HG03095 (cell line): ENCODE measurements at regions not wholly inside any gene's neighbourhood (a gene's known extent, or its start where the extent isn't known, plus 50 kb on each side); places are given as distances from the start of the nearest gene placed in this dataset.

Experiments
- ATAC-seq: cut with Tn5 transposase; IDR thresholded peaks from one replicate; pipeline ENCODE4 v1.9.1; 2021; ENCODE audit warnings: moderate library complexity; ENCODE audit not compliant: unreplicated experiment

DNA sequence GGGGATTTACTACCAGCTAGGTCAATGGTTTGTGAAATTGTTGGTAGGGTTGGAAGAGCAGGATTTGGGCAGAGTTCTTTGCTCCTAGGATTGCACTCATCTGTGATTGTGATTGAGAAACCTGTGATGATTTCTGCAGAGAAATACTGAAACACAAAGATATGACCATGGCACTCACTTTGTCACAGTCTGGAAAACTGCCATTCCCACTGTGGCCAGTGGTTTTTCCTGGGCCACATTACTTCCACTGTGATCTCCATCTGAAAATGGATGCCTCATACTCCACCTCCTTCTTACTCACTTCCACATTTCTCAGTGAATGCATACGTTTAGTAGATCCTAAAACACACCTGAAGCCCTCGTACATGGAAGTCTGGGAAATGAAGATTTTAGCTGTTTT, 593.2 kb downstream of the LMO7 start:
- ATAC-seq = no peak

DNA sequence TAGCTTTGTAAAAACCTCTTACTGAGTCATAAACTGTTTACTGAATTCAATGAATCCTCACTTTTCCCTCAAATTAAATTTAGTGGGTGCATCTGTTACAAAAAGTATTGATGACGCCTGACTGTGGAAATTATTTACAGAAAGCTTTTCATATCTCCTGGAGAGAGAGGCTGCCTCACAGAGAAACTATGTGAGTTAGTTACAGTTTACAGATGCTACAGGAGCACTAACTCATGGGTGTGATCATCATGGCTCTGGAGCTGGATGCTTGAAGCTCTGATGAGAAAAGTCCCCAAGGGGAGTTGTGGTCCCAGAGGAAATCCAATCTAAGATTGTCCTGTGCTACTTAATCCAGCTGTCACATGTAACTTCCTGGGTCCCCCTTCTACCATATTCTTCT, 590.8 kb downstream of the LMO7 start:
- ATAC-seq = no peak

DNA sequence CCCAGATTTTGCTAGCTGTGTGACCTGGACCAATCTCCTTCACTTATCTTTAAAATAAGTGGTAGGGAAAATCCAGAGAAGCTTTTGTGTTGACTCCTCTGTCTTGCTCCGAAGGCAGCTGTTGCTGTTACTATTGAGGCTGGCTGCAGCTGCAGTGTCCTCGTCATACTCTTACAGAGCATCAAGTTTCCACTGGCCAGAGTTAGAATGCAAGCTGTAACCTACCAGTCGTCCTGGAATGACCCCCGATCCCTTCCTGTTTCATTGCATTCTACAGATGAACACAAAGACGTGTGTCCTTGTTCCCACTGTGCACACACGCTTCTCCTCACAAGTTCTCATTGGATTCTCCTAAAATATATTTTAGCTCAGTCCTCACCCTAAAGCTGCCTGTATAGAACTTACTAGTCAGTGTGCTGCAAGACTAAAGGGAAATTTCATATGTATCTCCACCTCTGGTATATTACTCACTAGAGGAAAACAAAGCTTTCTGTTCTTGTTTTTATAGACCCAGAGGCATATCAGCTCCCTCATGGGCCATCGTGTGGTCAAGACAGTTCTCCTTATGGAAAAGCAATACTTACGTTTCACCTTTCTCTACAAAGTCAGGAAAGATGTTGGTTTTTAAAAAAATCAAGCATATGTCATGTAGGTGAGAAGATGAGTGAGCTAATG, 589.8 kb downstream of the LMO7 start:
- ATAC-seq = no peak

DNA sequence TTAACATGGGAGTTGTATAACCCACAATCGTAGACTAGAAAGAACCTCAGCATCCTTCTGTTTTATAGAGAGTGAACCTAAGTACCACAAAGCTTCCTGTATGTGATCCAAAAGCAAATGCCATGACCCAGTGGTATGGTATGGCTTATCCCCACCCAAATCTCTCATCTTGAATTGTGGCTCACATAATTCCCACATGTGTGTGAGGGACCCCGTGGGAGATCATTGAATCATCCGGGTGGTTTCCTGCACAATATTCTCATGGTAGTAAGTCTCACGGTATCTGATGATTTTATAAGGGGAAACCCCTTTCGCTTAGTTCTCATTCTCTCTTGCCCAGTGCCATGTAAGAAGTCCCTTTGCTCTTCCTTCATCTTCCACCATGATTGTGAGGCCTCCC, 587.9 kb downstream of the LMO7 start:
- ATAC-seq = no peak

DNA sequence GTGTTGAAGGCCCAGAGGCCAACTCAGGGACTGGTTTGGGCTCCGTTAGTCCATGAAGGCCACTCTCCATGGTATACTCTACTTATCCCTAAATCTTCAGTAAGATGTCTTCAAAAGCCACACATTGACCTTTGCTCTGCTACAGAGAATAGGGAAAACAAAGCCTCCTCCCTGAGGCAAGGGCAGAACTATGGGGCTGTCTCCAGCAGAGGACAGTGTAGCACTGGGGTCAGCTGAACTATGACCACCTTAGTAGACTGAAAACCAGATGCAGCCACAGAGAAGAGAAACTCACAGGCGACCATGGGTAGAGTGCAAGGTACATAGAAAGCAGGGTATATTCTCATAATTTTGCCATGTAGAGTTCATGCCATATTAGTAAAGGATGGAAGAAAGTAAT, 587.4 kb downstream of the LMO7 start:
- no peak for ATAC-seq

DNA sequence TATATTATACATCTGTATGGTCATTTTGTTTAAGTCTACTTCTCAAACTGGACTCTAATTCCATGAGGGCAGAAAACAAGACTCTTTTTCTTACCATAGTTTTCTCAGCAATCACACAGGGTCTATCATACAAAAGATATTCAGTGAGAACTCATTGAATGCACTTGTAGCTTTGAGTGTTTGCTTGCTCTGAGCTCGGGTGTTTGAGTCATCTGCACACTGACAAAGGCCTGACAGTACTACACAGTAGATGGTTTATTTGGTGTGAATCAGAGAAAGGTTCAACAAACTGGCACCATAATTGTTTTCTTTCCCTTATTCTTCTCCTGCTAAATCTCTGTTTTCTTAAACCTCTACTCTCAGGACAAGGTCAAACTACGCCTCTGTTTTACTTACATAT, 586.4 kb downstream of the LMO7 start:
- ATAC-seq = no peak

DNA sequence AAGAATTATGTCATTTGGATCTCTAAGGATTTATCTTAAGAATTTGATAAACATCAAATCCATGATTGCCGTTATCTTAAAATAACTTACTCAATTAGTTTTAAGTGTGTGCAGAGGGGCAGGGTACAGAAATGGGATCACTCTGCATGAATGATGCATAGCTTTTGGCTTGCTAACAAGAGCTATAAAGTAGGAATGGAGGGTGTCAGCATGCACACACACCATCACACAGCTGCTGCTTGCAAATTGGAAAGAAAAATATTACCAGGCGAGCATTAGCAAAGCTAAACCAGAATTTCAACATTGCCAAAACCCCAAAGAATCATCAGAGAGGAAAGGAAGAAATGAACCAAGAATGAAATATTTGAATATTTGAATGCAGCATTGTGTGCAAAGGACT, 580.6 kb downstream of the LMO7 start:
- ATAC-seq = no peak

DNA sequence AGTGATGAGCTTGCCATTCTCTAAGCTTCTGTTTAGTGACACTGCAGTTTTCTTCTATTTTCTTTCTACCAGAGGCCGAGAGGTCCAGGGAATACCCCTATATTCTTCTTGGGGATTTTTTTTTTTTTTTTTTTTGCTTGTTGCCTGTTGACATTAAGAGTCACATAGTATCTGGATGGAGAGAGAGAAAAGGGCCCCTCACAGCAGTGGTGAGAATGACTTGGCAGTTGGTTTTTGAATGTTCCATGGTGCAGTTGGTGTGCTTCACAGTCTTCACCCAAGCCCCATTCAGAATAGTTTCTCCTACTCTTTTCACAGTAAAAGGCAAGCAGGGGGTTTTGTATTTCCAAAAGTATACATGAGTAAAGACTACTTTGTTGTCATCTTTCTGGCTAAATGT, 577.9 kb downstream of the LMO7 start:
- peak; percentile 25 for ATAC-seq

DNA sequence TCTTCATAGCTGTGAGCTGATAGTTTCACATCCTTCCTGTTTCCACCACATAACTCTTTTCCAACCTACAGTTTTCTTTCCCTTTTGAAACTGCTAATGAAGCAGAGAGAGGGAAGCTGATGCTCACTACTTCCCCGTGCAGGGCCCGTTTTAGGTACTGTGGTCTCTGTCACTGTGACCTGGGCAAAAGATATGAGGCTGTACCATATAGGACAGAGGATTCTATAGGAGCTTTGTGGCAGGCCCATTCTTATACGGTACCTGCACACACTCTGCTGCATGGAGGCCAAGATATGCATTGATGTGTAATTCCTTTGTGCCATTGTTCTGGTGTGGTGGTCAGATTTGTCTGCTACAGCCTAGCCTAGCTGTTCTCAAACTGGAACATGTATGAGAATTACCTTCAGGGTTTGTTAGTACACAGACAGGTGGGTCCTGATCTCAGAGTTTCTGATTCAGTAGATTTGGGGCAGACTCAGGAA, 577.3 kb downstream of the LMO7 start:
- ATAC-seq = peak; percentile 55

DNA sequence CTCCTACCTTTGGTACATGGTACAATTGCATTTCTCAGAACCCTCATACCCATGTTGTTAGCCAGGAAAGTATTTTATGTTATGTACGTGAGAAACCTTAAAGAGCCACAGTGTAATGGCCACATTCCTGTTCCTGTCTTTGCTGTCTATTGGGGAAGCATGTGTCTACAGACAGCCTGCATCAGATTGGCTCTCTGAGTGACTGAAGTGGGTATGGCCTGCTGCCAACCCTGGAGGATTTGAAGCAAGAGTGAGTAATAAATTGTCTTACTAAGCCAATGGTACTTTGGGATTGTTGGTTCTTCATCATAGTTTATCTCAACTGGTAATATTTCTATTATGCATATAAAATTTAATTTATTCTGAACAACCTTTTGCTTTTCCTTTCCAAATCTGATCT, 574.1 kb downstream of the LMO7 start:
- no peak for ATAC-seq

DNA sequence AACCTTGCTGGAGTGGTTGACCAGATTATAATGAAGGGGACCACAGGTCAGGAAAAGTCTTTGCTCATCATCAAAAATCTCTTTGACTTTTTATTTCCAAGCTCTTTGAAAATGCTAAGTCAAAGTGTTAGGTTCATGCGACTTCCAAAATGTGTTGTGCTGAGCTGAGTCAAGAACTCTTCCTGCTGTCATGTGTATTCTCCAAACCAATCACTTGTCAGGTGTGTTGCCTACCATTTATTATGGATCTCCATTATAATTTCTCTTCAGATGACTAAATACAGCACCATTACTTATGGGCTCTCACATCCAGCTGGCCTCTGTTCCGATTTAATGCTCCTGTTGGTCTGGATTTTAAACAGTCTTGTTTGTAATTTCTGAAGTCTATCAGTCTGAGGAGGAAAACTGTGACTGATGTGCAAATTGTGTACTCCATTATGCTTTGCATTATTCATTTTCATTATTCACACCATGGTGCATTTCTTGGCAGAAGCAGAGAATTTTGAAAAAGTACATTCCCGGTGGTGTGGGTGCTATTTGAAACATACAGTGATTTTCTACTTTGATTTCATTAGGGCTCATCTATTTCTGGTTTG, 562.5 kb downstream of the LMO7 start:
- no peak for ATAC-seq

DNA sequence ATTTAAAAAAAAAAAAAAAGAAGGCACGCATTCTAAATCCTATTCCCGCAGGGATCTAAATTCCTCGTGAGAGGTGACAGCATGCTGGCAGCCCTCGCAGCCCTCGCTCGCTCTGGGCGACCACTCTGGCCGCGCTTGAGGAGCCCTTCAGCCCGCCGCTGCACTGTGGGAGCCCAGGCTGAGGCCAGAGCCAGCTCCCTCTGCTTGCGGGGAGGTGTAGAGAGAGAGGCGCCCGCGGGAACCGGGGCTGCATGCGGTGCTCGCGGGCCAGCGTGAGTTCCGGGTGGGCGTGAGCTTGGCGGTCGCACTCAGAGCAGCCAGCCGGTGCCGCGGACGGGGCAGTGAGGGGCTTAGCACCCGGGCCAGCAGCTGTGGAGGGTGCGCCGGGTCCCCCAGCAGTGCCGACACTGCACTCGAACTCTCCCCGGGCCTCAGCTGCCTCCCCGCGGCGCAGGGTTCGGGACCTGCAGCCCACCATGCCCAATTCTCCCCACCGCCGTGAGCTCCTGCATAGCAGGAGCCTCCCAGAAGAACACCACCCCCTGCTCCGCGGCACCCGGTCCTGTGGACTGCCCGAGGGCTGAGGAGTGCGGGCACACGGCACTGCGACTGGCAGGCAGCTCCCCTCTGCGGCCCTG, 553.9 kb downstream of the LMO7 start:
- ATAC-seq = no peak

DNA sequence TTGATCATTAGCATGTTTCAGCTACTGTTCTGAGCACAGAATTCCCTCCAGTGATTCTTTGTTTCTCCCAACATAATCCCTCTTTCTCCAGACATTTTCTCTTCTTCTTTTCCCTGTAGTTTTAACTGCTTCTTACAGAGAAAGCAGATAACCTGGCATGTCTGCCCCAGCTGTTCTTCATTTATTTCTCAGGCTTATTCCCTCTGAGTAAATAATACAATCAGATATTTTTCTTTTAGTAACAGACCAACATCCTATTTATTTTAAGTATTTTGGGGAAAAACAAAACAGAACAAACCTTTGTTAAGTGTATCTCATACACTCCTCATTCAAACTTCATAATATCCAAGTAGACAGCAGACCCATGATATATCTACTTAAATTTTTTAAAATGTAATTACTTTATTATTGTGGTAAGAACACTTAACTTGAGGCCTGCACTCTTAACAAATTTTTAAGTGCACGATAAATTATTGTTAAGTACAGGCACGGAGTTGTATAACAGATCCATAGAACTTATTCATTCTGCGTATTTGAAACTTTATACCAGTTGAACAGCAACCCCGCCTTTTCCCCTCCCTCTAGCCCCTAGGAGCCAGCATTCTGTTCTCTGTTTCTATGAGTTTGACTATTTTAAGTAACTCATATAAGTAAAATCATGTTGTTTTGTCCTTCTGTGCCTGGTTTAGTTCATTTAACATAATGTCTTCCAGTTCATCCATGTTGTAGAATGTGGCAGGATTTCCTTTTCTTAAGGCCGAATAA, 540.0 kb downstream of the LMO7 start:
- ATAC-seq = no peak

DNA sequence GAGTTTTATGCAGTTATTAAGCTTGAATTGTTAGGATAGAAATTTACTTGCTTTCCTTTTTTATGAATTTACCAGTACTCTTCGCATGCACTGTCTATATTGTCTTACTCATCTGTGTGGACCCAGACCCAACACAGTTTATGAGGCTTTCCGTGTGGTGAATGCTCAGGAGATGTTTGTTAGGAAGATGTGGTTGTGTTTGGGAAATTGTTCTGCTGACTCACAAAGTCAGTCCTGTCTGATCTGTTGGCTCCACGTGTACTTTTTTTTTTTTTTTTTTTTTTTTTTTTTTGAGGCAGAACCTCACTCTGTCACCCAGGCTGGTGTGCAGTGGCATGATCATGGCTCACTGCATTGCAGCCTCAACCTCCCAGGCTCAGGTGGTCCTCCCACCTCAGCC, 532.5 kb downstream of the LMO7 start:
- no peak for ATAC-seq

DNA sequence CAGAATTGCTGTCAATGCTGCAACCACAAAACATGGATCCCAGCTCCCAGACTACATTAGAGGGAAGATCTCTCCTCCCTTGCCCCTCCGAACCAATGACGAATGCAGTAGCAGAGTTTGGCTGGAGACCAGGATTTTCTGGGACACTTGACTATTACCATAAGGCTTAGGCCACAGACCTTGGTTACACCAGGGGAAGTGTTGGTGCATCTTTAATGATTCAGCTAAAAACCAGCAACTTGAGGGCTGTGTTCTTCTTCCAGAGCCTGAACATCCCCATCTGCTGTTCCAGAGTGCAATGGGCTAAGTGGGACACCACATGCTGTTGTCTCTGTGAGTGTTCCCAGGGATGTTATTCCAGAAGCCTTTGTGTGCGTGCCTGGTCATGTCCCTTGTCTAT, 528.2 kb downstream of the LMO7 start:
- no peak for ATAC-seq

DNA sequence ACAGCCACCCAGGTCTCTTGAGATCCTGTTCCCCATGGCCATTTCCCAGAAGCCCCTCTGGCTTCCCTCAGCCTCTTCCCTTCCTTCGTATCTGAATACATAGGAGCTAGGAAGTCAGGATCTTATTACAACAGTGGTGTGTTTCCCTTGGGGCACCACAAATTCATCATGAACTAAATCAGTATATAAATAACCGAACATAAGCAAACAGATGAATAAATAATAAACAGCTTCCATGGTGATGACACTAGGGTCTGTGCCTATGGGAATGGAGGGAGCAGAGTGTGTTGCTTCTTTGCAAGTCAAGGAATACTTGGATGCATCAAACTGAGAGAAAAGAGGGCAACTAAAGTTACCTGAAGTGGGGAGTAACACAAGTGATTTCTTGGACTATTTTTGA, 527.6 kb downstream of the LMO7 start:
- no peak for ATAC-seq

DNA sequence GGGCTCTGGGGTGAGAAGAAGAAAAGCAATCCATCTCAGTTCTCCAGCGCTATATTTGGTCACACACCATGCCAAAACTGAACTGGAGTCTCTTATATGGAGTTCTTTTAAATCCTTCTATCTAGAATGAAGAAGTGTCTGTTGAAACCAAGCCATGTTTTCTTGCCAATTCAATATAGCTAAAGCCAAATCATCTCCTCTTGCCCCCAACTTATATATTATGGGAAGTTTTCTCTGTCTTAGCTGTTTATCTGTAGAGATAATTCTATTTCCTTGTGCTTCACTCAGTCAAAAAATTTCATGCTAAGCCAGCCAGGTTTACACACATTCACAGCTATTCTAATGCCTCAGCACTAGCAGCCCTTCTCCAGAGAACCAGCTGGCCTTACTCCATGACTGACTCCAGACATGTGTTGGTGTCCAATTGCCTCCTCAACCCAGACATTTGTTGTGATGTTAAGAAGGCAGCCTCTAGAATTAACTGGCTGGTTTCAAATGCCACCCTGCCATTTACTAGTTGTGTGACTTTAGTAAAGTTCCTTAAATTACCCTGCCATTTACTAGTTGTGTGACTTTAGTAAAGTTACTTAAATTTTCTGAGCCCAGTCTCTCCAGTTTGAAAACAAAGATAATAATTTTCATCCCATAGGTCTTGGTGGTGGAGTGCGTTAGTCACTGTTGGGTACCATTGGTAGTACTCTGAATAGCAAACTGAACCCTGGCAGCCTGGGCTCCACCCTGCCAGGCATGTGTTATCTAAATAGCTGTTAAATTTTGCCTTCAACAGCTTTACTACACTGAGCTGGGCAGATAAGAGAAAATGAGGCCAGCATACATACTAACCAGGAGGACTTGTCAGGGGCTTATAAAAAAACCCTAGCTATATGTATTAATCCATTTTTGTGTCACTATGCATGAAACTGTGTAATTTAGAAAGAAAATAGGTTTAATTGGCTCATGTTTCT, 525.1 kb downstream of the LMO7 start:
- no peak for ATAC-seq

DNA sequence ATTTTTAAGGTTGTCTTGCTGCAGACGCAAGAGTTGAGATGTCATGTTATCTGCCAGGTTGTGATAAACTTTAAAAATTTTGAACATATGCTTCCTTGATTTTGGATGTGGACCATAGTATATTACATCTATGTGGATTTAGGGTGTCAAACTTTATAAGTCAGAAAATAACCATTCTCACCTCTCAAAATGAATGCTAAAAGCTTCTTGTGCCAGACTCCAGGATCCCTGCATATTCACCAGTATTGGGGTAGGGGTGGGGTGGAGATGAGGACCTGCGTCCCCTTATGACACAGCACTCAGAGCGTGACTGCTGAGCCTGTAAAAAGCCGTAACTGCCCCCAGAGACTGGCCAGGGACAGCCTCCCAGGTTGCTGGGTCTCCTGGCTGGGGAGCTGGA, 524.4 kb downstream of the LMO7 start:
- no peak for ATAC-seq

DNA sequence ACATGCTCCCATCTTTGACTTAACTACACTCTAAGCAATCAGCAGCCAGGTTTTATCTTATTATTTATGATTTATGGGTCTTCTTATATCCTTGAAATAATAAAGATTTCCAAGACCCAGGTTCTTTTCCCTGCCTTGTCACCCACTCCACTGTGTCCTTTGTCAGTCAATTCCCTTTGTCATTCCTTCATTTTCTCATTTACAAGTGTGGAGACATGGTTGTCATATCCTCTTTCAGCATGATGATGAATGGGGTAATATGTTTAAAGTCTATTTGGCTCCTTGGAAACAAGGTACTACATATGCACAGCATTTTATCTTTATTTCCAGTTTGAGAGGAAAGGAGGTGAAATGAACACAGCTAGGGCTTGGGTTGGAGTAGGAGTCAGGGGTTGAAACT, 521.8 kb downstream of the LMO7 start:
- ATAC-seq = no peak

DNA sequence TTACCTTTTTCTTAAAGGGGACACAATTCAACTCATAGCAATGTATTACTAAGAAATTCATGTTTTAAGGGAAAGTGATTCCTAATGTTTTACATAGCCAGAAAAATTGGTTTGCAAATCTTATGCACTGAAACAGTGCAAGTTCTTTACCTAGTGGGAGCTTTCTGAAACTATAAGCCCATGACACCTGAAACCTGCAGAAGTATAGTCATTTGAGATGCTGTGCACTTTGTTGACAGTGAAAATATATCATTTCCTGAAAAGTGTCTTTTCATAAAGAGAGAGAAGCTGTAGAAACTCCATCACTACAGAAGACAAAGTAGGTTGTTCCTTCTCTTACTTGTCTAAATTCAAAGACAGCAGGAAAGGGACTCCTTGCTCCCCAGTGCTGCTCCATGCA, 517.1 kb downstream of the LMO7 start:
- no peak for ATAC-seq

DNA sequence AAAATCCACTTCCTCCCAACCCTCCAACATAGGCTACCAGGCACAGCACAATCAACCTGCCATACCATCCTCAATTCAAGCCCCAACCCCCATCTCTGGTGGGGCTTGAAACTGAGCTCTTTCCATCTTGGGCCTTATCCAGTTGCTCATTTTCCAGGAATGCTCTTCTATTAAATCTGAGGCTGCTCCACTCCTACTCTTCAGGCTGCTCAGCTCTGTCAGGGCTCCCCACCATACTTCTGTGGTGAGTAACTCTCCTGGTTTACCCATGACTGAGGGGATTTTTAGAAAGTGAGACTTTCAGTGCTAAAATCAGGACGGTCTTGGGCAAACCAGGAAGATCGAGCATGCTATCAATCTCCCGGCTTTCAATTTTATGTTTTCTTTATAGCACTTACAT, 512.8 kb downstream of the LMO7 start:
- no peak for ATAC-seq
